ENCODE measurements at regions not wholly inside any gene's neighbourhood (a gene's known extent, or its start where the extent isn't known, plus 50 kb on each side); places are given as distances from the start of the nearest gene placed in this dataset.
"Not testable (repeated sequence)": the region's sequence is repeated elsewhere in the genome, so short reads cannot be mapped to it uniquely, and the experiment has no call there.

DNA sequence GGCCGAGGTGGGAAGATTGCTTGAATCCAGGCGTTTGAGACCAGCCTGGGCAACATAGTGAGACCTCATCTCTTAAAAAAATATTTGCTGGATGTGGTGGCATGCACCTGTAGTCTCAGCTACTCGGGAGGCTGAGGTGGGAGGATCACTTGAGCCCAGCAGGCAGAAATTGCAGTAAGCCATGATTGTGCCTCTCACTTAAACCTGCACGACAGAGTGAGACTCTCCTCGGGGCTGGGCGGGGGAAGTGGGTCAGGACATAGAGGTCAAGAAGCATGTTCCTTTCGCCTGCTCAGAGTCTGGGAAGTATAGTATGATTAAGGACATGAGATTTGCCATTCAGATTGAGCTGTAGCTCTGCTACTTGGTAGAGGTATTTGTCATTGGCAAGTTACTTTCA, 52.3 kb downstream of the SEPTIN7 start:
- ATAC-seq; H3K27ac ChIP-seq; H3K4me3 ChIP-seq; H3K9me3 ChIP-seq; intact Hi-C loops (cut with DNase I); H3K27me3 ChIP-seq; H3K36me3 ChIP-seq (replicated peaks in 1 of 2; ENCODE audit: insufficient read depth in 1 of 2, low read depth in 2 of 2); DNase-seq: not testable (repeated sequence)
- WGBS, 2 donors: 92 to 94% methylated on average over 7 of the region's 7 CpGs
- H3K4me1 ChIP-seq: peaks cover 13% of the 10 kb centered on the region

DNA sequence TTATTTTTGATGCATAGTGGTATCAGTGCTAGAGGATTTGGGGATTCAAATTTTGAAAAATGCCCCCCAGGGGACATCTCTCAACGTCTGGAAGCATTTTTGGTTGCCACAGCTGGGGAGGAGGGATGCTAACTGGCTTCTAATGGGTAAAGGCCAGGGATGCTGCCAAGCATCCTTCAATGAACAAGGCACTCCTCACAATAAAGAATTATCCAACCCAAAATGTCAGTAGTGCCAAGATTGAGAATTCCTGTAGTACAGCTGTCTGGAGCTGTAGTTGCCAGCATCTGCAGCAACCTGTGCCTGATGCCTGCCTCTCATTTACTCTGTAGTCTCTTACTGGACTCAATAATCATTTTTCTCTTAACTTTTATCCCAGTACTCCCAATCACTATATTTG, 53.5 kb downstream of the SEPTIN7 start:
- H3K4me3 ChIP-seq: no peak overlapping the region
- H3K36me3 ChIP-seq (replicated peaks in 1 of 2; ENCODE audit: insufficient read depth in 1 of 2, low read depth in 2 of 2): no peaks in the 10 kb centered on the region
- WGBS, 2 donors: 78 to 81% methylated on average over 1 of the region's 1 CpG
- DNase-seq (no peak), ATAC-seq (no peak)
- intact Hi-C loops (cut with DNase I): no loop called here
- H3K4me1 ChIP-seq: peaks cover 13% of the 10 kb centered on the region
- H3K27ac ChIP-seq: no peak overlapping the region
- H3K27me3 ChIP-seq: no peaks in the 10 kb centered on the region
- H3K9me3 ChIP-seq: no peaks in the 10 kb centered on the region
- TF ChIP-seq POLR2A (IDR thresholded peaks at IDR 0.05): no peak
- TF ChIP-seq, protein P1, sequence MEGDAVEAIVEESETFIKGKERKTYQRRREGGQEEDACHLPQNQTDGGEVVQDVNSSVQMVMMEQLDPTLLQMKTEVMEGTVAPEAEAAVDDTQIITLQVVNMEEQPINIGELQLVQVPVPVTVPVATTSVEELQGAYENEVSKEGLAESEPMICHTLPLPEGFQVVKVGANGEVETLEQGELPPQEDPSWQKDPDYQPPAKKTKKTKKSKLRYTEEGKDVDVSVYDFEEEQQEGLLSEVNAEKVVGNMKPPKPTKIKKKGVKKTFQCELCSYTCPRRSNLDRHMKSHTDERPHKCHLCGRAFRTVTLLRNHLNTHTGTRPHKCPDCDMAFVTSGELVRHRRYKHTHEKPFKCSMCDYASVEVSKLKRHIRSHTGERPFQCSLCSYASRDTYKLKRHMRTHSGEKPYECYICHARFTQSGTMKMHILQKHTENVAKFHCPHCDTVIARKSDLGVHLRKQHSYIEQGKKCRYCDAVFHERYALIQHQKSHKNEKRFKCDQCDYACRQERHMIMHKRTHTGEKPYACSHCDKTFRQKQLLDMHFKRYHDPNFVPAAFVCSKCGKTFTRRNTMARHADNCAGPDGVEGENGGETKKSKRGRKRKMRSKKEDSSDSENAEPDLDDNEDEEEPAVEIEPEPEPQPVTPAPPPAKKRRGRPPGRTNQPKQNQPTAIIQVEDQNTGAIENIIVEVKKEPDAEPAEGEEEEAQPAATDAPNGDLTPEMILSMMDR (IDR thresholded peaks at IDR 0.05): no peak

DNA sequence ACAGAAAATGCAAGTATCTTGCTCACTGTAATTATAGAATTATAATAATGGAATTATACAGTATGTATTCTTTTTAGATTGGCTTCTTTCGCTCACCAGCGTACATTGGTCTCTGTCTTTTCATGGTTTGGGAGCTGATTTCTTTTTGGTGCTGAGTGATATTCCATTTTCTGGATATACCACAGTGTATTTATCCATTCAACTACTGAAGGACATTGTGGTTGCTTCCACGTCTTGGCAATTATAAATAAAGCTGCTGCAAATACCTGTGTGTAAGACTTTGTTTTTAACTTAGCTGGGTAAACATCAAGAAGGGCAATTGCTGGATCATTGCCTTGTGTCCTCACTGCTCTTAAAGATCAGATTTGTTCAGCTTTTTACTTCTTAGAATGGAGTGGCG, 55.3 kb downstream of the SEPTIN7 start:
- TF ChIP-seq, protein P1 (IDR thresholded peaks at IDR 0.05): no peak
- no peak for TF ChIP-seq POLR2A (IDR thresholded peaks at IDR 0.05)
- ATAC-seq (no peak), DNase-seq (no peak)
- no peaks in the 10 kb centered on the region for H3K9me3 ChIP-seq
- H3K27me3 ChIP-seq: no peaks in the 10 kb centered on the region
- no peak overlapping the region for H3K27ac ChIP-seq
- no peaks in the 10 kb centered on the region for H3K36me3 ChIP-seq (replicated peaks in 1 of 2; ENCODE audit: insufficient read depth in 1 of 2, low read depth in 2 of 2)
- 64 to 65% methylated on average over 4 of the region's 4 CpGs for WGBS, 2 donors
- intact Hi-C loops (cut with DNase I): no loop called here
- H3K4me1 ChIP-seq: peaks cover 13% of the 10 kb centered on the region
- no peak overlapping the region for H3K4me3 ChIP-seq

DNA sequence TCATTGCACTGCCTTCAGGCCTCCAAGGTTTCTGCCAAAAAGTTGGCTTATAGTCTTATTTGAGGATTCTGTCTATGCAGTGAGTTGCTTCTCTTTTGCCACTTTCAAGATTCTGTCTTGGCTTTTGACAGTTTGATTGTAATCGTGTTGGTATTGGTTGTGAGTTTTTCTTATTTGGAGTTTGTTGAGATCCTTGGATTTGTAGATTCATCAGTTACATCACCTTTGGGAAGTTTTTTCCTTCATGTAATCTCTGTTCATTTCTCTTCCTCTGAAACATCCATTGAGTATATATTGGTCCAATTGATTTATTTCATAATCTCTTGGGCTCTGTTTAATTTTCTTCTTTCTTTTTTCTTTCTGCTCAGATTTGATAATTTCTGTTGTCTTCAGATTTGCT, 59.8 kb downstream of the SEPTIN7 start:
- 77 to 84% methylated on average over 1 of the region's 1 CpG for WGBS, 2 donors

DNA sequence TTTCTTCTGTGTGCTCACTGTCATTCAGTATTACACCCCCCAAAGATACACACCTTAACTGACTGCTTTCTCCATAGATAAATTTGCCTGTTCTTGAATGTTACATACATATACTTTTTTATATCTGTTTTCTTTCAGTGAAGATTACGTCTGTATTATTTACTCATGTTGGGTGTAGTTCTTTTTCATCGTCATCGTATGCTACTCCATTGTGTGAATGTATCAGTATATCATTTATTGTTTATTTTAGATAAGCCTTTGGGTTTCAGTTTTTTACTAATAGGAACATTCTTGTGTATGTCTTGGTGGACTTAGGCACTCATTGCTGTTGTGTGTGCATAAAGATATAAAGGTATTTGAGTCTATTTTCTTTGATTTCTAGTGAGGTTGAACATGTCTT, 64.4 kb downstream of the SEPTIN7 start:
- peaks cover 0 to 4% of the 10 kb centered on the region in 2 donors for H3K36me3 ChIP-seq (replicated peaks in 1 of 2; ENCODE audit: insufficient read depth in 1 of 2, low read depth in 2 of 2)
- H3K4me3 ChIP-seq: no peak overlapping the region
- TF ChIP-seq, protein P1 (IDR thresholded peaks at IDR 0.05): no peak
- no peak for TF ChIP-seq POLR2A (IDR thresholded peaks at IDR 0.05)
- H3K27me3 ChIP-seq: no peaks in the 10 kb centered on the region
- no peak overlapping the region for H3K27ac ChIP-seq
- intact Hi-C loops (cut with DNase I): no loop called here
- WGBS, 2 donors: 26 to 32% methylated on average over 3 of the region's 3 CpGs
- no peaks in the 10 kb centered on the region for H3K9me3 ChIP-seq
- H3K4me1 ChIP-seq: peaks cover 6% of the 10 kb centered on the region
- ATAC-seq: no peak
- DNase-seq: no peak

More for the DNA sequence above, 59.8 kb downstream of the SEPTIN7 start:
- no peaks in the 10 kb centered on the region for H3K9me3 ChIP-seq
- H3K4me1 ChIP-seq: peaks cover under 1% of the 10 kb centered on the region
- TF ChIP-seq, protein P1 (IDR thresholded peaks at IDR 0.05): no peak
- no peak for TF ChIP-seq POLR2A (IDR thresholded peaks at IDR 0.05)
- no peak for ATAC-seq
- no peak overlapping the region for H3K27ac ChIP-seq
- peaks cover 0 to 4% of the 10 kb centered on the region in 2 donors for H3K36me3 ChIP-seq (replicated peaks in 1 of 2; ENCODE audit: insufficient read depth in 1 of 2, low read depth in 2 of 2)
- intact Hi-C loops (cut with DNase I): no loop called here
- H3K27me3 ChIP-seq: no peaks in the 10 kb centered on the region
- no peak overlapping the region for H3K4me3 ChIP-seq
- DNase-seq: no peak
